Body of pancreas (tissue), 4 donors: ENCODE measurements at regions not wholly inside any gene's neighbourhood (a gene's known extent, or its start where the extent isn't known, plus 50 kb on each side); places are given as distances from the start of the nearest gene placed in this dataset.

ENCODE experiments used
- ATAC-seq: fragments of 150-250 bp; one replicate; pipeline ENCODE4 v1.9.1; 2016
- DNase-seq, 4 donors: peaks; one replicate each; pipeline ENCODE4 v3.0.0-alpha.2; 2019
- H3K27ac ChIP-seq, 4 donors: fragments of 200-600 bp; sonication (generic); 1 replicate in 3 of 4; 2 replicates in 1 of 4; pipeline versions ENCODE4 v1.5.1 to v1.6.1; 2016 to 2019; ENCODE audit warnings: mild to moderate bottlenecking in 1 of 4, mixed read lengths in 1 of 4, moderate library complexity in 1 of 4
- H3K27me3 ChIP-seq, 2 donors: fragments of 200-600 bp; sonication (generic); one replicate each; pipeline ENCODE4 v1.6.0; 2016; ENCODE audit warnings: mild to moderate bottlenecking in 1 of 2
- H3K36me3 ChIP-seq, 2 donors: fragments of 200-600 bp; sonication (generic); replicated peaks in 1 of 2; 2 replicates each; pipeline ENCODE4 v1.5.1; 2016; ENCODE audit warnings: low read depth in 2 of 2; ENCODE audit not compliant: insufficient read depth in 1 of 2
- H3K4me1 ChIP-seq: fragments of 200-600 bp; sonication (generic); one replicate; pipeline ENCODE4 v1.6.0; 2016
- H3K4me3 ChIP-seq, 2 donors: fragments of 200-600 bp; sonication (generic); 1 replicate in 1 of 2; 2 replicates in 1 of 2; pipeline ENCODE4 v1.5.1; 2016 to 2019
- H3K9me3 ChIP-seq, 3 donors: fragments of 200-600 bp; sonication (generic); 1 replicate in 2 of 3; 2 replicates in 1 of 3; pipeline ENCODE4 v1.5.1; 2016
- CTCF ChIP-seq, 7 experiments: fragments of 450-650 bp in 4 of 7; fragments of 200-600 bp in 3 of 7; sonication (generic) in 3 of 7; IDR thresholded peaks; one replicate each; pipeline ENCODE4 v1.5.1; 2016 to 2019; ENCODE audit warnings: antibody characterized with exemption in 7 of 7
- POLR2A ChIP-seq, 3 donors: fragments of 450-650 bp; IDR thresholded peaks; one replicate each; pipeline ENCODE4 v1.6.1; 2016; ENCODE audit warnings: antibody characterized with exemption in 3 of 3, mild to moderate bottlenecking in 2 of 3
- WGBS, 2 donors: methylation state at CpG; one replicate each; pipeline ENCODE4 v1.1.5; 2017; 5-methylcytosine and 5-hydroxymethylcytosine counted together
- intact Hi-C: fragments of 100-400 bp; cut with DNase I; formaldehyde crosslinking; loops from one replicate; pipeline ENCODE4 v1.15.1; 2023

GRCh38 chr14:44422699-44423098 is 84.4 kb downstream of the FSCB start:
- Histone ChIP-seq H3K4me1 (no peaks in the 10 kb centered on the region), H3K36me3 (no peaks in the 10 kb centered on the region), H3K4me3 (no peak overlapping the region), H3K9me3 (no peaks in the 10 kb centered on the region), H3K27me3 (no peaks in the 10 kb centered on the region), H3K27ac (no peak overlapping the region)
- no peak for TF ChIP-seq CTCF (IDR thresholded peaks at IDR 0.05)
- no peak for TF ChIP-seq POLR2A (IDR thresholded peaks at IDR 0.05)
- 72 to 78% methylated on average over 4 of the region's 4 CpGs for WGBS, 2 donors
- intact Hi-C loops = no loop called here
- ATAC-seq = no peak
- no peak for DNase-seq

- no peak for TF ChIP-seq CTCF (IDR thresholded peaks at IDR 0.05)
- TF ChIP-seq POLR2A (IDR thresholded peaks at IDR 0.05) = no peak
- ATAC-seq (no peak), DNase-seq (no peak)
- WGBS, 2 donors = 74 to 76% methylated on average over 1 of the region's 1 CpG
- H3K4me3 ChIP-seq = no peak overlapping the region
- no peak overlapping the region for H3K27ac ChIP-seq
- intact Hi-C loops = no loop called here
- no peaks in the 10 kb centered on the region for H3K36me3 ChIP-seq
- no peaks in the 10 kb centered on the region for H3K4me1 ChIP-seq
- no peaks in the 10 kb centered on the region for H3K9me3 ChIP-seq
- H3K27me3 ChIP-seq = no peaks in the 10 kb centered on the region
Measured at GRCh38 chr14:44420226-44420625, 86.9 kb downstream of the FSCB start.

- Histone ChIP-seq H3K4me1 (no peaks in the 10 kb centered on the region), H3K27me3 (no peaks in the 10 kb centered on the region), H3K27ac (no peak overlapping the region), H3K9me3 (no peaks in the 10 kb centered on the region), H3K4me3 (no peak overlapping the region), H3K36me3 (no peaks in the 10 kb centered on the region)
- 59 to 60% methylated on average over 5 of the region's 5 CpGs for WGBS, 2 donors
- no peak for ATAC-seq
- DNase-seq = no peak
- TF ChIP-seq CTCF (IDR thresholded peaks at IDR 0.05) (no peak), POLR2A (IDR thresholded peaks at IDR 0.05) (no peak)
- intact Hi-C loops = no loop called here
Measured at GRCh38 chr14:44418856-44419255, 88.2 kb downstream of the FSCB start.

- Histone ChIP-seq H3K4me3 (no peak overlapping the region), H3K27me3 (no peaks in the 10 kb centered on the region), H3K9me3 (no peaks in the 10 kb centered on the region), H3K36me3 (no peaks in the 10 kb centered on the region), H3K4me1 (no peaks in the 10 kb centered on the region), H3K27ac (no peak overlapping the region)
- intact Hi-C loops = no loop called here
- 58 to 91% methylated on average over 1 of the region's 1 CpG for WGBS, 2 donors
- no peak for ATAC-seq
- TF ChIP-seq POLR2A (IDR thresholded peaks at IDR 0.05) = no peak
- TF ChIP-seq CTCF (IDR thresholded peaks at IDR 0.05) = no peak
- no peak for DNase-seq
Measured at GRCh38 chr14:44417809-44418208, 89.3 kb downstream of the FSCB start.

GRCh38 chr14:44414646-44415045 is 92.4 kb downstream of the FSCB start:
- intact Hi-C loops = no loop called here
- Histone ChIP-seq H3K27ac (no peak overlapping the region), H3K27me3 (no peaks in the 10 kb centered on the region), H3K4me3 (no peak overlapping the region), H3K9me3 (no peaks in the 10 kb centered on the region), H3K36me3 (no peaks in the 10 kb centered on the region), H3K4me1 (no peaks in the 10 kb centered on the region)
- 77 to 78% methylated on average over 1 of the region's 1 CpG for WGBS, 2 donors
- no peak for TF ChIP-seq CTCF (IDR thresholded peaks at IDR 0.05)
- no peak for TF ChIP-seq POLR2A (IDR thresholded peaks at IDR 0.05)
- ATAC-seq (no peak), DNase-seq (no peak)
